PC-3 (cell line): ENCODE measurements at regions not wholly inside any gene's neighbourhood (a gene's known extent, or its start where the extent isn't known, plus 50 kb on each side); places are given as distances from the start of the nearest gene placed in this dataset.

Source experiments
- EZH2 ChIP-seq: fragments of 300-600 bp; sonication (generic); IDR thresholded peaks from one replicate; pipeline ENCODE4 v1.6.1; 2017; ENCODE audit warnings: antibody characterized with exemption, mild to moderate bottlenecking, low read length; ENCODE audit not compliant: unreplicated experiment
- EZH2phosphoT487 ChIP-seq: fragments of 300-600 bp; sonication (generic); IDR thresholded peaks from 2 replicates; pipeline ENCODE4 v1.6.1; 2018; ENCODE audit warnings: mild to moderate bottlenecking, antibody characterized with exemption, low read length, borderline replicate concordance
- TF ChIP-seq, protein P1 (sequence below): fragments of 300-600 bp; sonication (generic); conservative IDR thresholded peaks from 2 replicates; pipeline ENCODE4 v1.5.1; 2017; ENCODE audit warnings: antibody characterized with exemption, low read depth, mild to moderate bottlenecking, low read length

GRCh38 chr16:62872339-62872738, 836.1 kb upstream of the CDH8 start:
- TF ChIP-seq, protein P1, sequence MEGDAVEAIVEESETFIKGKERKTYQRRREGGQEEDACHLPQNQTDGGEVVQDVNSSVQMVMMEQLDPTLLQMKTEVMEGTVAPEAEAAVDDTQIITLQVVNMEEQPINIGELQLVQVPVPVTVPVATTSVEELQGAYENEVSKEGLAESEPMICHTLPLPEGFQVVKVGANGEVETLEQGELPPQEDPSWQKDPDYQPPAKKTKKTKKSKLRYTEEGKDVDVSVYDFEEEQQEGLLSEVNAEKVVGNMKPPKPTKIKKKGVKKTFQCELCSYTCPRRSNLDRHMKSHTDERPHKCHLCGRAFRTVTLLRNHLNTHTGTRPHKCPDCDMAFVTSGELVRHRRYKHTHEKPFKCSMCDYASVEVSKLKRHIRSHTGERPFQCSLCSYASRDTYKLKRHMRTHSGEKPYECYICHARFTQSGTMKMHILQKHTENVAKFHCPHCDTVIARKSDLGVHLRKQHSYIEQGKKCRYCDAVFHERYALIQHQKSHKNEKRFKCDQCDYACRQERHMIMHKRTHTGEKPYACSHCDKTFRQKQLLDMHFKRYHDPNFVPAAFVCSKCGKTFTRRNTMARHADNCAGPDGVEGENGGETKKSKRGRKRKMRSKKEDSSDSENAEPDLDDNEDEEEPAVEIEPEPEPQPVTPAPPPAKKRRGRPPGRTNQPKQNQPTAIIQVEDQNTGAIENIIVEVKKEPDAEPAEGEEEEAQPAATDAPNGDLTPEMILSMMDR = no peak
- TF ChIP-seq EZH2 (no peak), EZH2phosphoT487 (no peak)
